Thoracic aorta (tissue), 2 donors: ENCODE measurements at regions not wholly inside any gene's neighbourhood (a gene's known extent, or its start where the extent isn't known, plus 50 kb on each side); places are given as distances from the start of the nearest gene placed in this dataset.

ENCODE experiments used
- ATAC-seq: fragments of 150-250 bp; one replicate; pipeline ENCODE4 v1.8.0; 2017; ENCODE audit warnings: low read depth; ENCODE audit not compliant: insufficient number of reproducible peaks, low FRiP score
- DNase-seq: peaks from one replicate; pipeline ENCODE4 v3.0.0-alpha.2; 2020; ENCODE audit warnings: low spot score
- H3K27ac ChIP-seq, 2 donors: fragments of 200-600 bp; sonication (generic); 1 replicate in 1 of 2; 2 replicates in 1 of 2; pipeline ENCODE4 v1.5.1; 2016; ENCODE audit warnings: mild to moderate bottlenecking in 2 of 2, moderate library complexity in 2 of 2
- H3K27me3 ChIP-seq: fragments of 200-600 bp; sonication (generic); replicated peaks from 2 replicates; pipeline ENCODE4 v1.6.0; 2016; ENCODE audit warnings: mild to moderate bottlenecking; ENCODE audit not compliant: insufficient read depth
- H3K36me3 ChIP-seq: fragments of 200-600 bp; sonication (generic); one replicate; pipeline ENCODE4 v1.5.1; 2016
- H3K4me1 ChIP-seq, 2 donors: fragments of 200-600 bp; sonication (generic); 1 replicate in 1 of 2; 2 replicates in 1 of 2; pipeline versions ENCODE4 v1.5.1 to v1.6.0; 2016; ENCODE audit warnings: low read depth in 2 of 2, mild to moderate bottlenecking in 1 of 2; ENCODE audit not compliant: control insufficient read depth in 1 of 2
- H3K4me3 ChIP-seq: fragments of 200-600 bp; sonication (generic); 2 replicates; pipeline ENCODE4 v1.5.1; 2016; ENCODE audit warnings: mild to moderate bottlenecking
- H3K9me3 ChIP-seq: fragments of 200-600 bp; sonication (generic); 2 replicates; pipeline ENCODE4 v1.5.1; 2016
- TF ChIP-seq, protein P1 (sequence below): fragments of 200-600 bp; sonication (generic); IDR thresholded peaks from one replicate; pipeline ENCODE4 v1.5.1; 2019; ENCODE audit warnings: antibody characterized with exemption

DNA sequence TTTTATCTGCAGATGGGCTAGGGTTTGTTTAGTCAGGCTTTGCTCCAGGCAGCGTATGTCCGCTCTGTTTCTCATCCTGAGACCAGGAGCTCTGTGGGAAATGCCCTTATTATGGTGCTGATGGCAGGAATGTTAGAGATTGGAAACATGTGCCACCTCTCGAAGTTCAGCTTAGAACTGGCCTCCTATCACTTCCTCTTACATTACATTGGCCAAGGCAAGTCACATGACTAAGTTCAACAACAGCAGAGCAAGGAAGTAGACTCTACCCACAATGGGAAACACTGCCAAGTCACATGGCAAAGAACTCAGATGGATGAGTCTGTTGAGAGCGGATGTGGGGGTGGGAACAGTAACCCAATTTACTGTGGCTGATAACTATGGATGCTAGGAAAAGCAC is 161.9 kb upstream of the WSCD2 start:
- H3K9me3 ChIP-seq = no peaks in the 10 kb centered on the region
- H3K36me3 ChIP-seq = no peaks in the 10 kb centered on the region
- no peak for DNase-seq
- H3K4me1 ChIP-seq = no peaks in the 10 kb centered on the region
- no peak for ATAC-seq
- H3K27me3 ChIP-seq = no peaks in the 10 kb centered on the region
- TF ChIP-seq, protein P1, sequence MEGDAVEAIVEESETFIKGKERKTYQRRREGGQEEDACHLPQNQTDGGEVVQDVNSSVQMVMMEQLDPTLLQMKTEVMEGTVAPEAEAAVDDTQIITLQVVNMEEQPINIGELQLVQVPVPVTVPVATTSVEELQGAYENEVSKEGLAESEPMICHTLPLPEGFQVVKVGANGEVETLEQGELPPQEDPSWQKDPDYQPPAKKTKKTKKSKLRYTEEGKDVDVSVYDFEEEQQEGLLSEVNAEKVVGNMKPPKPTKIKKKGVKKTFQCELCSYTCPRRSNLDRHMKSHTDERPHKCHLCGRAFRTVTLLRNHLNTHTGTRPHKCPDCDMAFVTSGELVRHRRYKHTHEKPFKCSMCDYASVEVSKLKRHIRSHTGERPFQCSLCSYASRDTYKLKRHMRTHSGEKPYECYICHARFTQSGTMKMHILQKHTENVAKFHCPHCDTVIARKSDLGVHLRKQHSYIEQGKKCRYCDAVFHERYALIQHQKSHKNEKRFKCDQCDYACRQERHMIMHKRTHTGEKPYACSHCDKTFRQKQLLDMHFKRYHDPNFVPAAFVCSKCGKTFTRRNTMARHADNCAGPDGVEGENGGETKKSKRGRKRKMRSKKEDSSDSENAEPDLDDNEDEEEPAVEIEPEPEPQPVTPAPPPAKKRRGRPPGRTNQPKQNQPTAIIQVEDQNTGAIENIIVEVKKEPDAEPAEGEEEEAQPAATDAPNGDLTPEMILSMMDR = no peak
- no peak overlapping the region for H3K4me3 ChIP-seq
- H3K27ac ChIP-seq = no peak overlapping the region

DNA sequence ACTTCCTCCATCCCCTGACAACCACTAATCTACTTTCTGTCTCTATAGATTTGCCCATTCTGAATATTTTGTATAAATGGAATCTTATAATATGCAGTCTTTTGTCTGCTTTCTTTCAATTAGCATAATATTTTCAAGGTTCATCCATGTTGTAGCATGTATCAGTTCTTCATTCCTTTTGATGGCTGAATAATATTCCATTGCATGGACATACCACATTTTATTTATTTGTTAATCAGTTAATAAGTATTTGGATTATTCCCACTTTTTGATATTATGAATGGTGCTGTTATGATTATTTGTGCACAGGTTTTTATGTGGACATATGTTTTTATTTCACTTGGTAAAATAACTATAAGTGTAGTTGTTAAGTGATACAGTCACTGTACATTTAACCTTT is 155.1 kb upstream of the WSCD2 start:
- Histone ChIP-seq H3K9me3 (peaks cover 8% of the 10 kb centered on the region), H3K27ac (no peak overlapping the region), H3K4me3 (no peak overlapping the region), H3K27me3 (no peaks in the 10 kb centered on the region), H3K4me1 (no peaks in the 10 kb centered on the region), H3K36me3 (no peaks in the 10 kb centered on the region)
- ATAC-seq (no peak), DNase-seq (no peak)
- TF ChIP-seq, protein P1 = no peak

DNA sequence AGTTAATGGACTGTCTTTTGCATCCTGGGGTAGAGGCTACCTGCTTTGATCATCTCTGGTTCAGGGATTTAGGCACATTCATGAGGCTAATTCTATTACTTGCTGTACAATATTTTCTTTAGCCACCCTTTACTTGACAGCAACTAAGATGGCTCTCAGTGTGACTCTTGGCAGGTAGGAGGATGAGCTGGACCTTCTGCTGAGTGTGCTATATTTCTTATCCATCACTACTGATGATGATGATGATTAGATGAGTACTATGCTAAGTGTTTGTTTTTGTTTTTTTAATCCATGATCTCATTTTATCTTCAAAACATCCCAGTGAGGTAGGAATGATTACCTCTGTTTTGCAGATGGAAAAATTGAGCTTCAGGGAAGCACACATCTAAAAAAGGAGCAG is 152.8 kb upstream of the WSCD2 start:
- H3K27ac ChIP-seq = no peak overlapping the region
- no peaks in the 10 kb centered on the region for H3K36me3 ChIP-seq
- ATAC-seq = no peak
- no peak overlapping the region for H3K4me3 ChIP-seq
- DNase-seq = no peak
- peaks cover 8% of the 10 kb centered on the region for H3K9me3 ChIP-seq
- no peaks in the 10 kb centered on the region for H3K4me1 ChIP-seq
- H3K27me3 ChIP-seq = no peaks in the 10 kb centered on the region
- TF ChIP-seq, protein P1 = no peak

DNA sequence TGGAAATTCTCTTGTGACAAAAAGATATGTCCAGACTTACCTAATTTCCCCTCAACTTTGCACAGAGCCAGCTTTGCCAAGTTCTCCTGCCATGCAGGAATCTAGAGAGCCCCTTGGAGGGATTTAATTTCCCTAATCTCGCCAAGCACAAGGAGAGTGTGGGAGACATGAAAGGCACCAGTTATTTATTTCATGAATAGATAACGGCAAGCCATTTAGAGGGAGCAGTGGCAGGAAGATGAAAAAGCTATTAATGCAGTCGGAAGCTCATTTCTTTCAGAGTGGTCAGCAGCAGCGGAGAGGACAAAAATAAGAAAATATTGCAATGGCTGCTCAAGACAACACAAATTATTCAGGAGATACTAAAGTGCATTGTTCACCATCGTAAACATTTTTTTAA is 150.9 kb upstream of the WSCD2 start:
- Histone ChIP-seq H3K27me3 (no peaks in the 10 kb centered on the region), H3K4me3 (no peak overlapping the region), H3K27ac (no peak overlapping the region), H3K9me3 (peaks cover 8% of the 10 kb centered on the region), H3K36me3 (no peaks in the 10 kb centered on the region), H3K4me1 (no peaks in the 10 kb centered on the region)
- ATAC-seq (no peak), DNase-seq (no peak)
- TF ChIP-seq, protein P1 = no peak

DNA sequence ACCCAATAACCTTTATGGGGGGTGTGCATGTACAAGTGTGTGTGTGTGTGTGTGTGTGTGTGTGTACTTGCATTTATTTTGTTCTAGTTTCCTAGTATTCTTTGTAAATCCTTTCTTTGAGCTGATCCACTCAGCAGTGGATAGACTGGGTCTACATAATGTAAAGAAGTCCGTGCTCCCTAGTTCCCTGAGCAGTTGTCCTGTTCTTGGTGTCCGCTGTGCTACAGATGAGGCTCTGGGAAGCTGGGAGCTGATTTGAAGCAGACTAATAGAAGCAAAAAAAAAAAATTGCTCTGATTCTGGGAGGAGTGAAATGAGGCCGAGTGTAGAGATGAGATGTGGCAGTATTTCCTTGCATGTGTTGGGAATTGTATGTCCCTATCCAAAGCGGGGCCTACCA is 150.4 kb upstream of the WSCD2 start:
- no peak for DNase-seq

More for the DNA sequence above, 150.4 kb upstream of the WSCD2 start:
- H3K9me3 ChIP-seq = peaks cover 7% of the 10 kb centered on the region
- no peak overlapping the region for H3K4me3 ChIP-seq
- H3K27me3 ChIP-seq = no peaks in the 10 kb centered on the region
- no peaks in the 10 kb centered on the region for H3K4me1 ChIP-seq
- TF ChIP-seq, protein P1 = no peak
- no peak overlapping the region for H3K27ac ChIP-seq
- no peak for ATAC-seq
- no peaks in the 10 kb centered on the region for H3K36me3 ChIP-seq
